DND-41 (cell line): ENCODE measurements at regions not wholly inside any gene's neighbourhood (a gene's known extent, or its start where the extent isn't known, plus 50 kb on each side); places are given as distances from the start of the nearest gene placed in this dataset.
A peak's percentile ranks its signal among the peaks of the same experiment; 100 is the strongest.

Experiments used
- ATAC-seq: fragments of 200-7000 bp; cut with Tn5 transposase; 3 replicates; pipeline ENCODE4 v1.9.1; 2021; ENCODE audit warnings: low read depth; ENCODE audit not compliant: insufficient read depth
- DNase-seq: peaks from one replicate; pipeline ENCODE4 v3.0.0-alpha.2; 2020
- H2AFZ ChIP-seq: 2 replicates; pipeline ENCODE4 v1.6.0; 2012; ENCODE audit warnings: low read depth, low read length
- H3K27ac ChIP-seq: 2 replicates; pipeline ENCODE4 v1.5.1; 2012; ENCODE audit warnings: low read length, inconsistent platforms
- H3K27me3 ChIP-seq: fragments of 200-600 bp; sonication (generic); 2 replicates; pipeline ENCODE4 v1.6.0; 2012; ENCODE audit warnings: low read length, mild to moderate bottlenecking, inconsistent platforms; ENCODE audit not compliant: insufficient read depth, poor library complexity
- H3K36me3 ChIP-seq: 2 replicates; pipeline ENCODE4 v1.5.1; 2012; ENCODE audit warnings: low read length, inconsistent platforms; ENCODE audit not compliant: insufficient read depth
- H3K4me1 ChIP-seq: 2 replicates; pipeline ENCODE4 v1.5.1; 2012; ENCODE audit warnings: mild to moderate bottlenecking, low read length; ENCODE audit not compliant: insufficient read depth
- H3K4me2 ChIP-seq: 2 replicates; pipeline ENCODE4 v1.6.0; 2012; ENCODE audit warnings: mild to moderate bottlenecking, moderate library complexity, low read length, inconsistent platforms; ENCODE audit not compliant: insufficient read depth
- H3K4me3 ChIP-seq, 2 experiments: fragments of 200-600 bp in 1 of 2; shearing (Covaris generic) in 1 of 2; 2 replicates each; pipeline ENCODE4 v1.5.1; 2012 to 2016; ENCODE audit warnings: inconsistent platforms in 2 of 2, low read length in 2 of 2, mild to moderate bottlenecking in 2 of 2, low read depth in 1 of 2, moderate library complexity in 1 of 2
- H3K79me2 ChIP-seq: 2 replicates; pipeline ENCODE4 v1.6.0; 2012; ENCODE audit warnings: low read length, inconsistent platforms; ENCODE audit not compliant: insufficient read depth
- H3K9ac ChIP-seq: 2 replicates; pipeline ENCODE4 v1.6.0; 2012; ENCODE audit warnings: low read depth, mild to moderate bottlenecking, inconsistent platforms, low read length, moderate library complexity
- H3K9me3 ChIP-seq: 2 replicates; pipeline ENCODE4 v1.5.1; 2012; ENCODE audit warnings: low read length, moderate library complexity, mild to moderate bottlenecking, inconsistent platforms; ENCODE audit not compliant: insufficient read depth, severe bottlenecking
- H4K20me1 ChIP-seq: 2 replicates; pipeline ENCODE4 v1.6.0; 2012; ENCODE audit warnings: low read length; ENCODE audit not compliant: insufficient read depth
- CTCF ChIP-seq: IDR thresholded peaks from 2 replicates; pipeline ENCODE4 v1.5.1; 2012; ENCODE audit warnings: borderline replicate concordance, low read length, moderate library complexity, mild to moderate bottlenecking; ENCODE audit not compliant: poor library complexity, severe bottlenecking; ENCODE audit errors: extremely low read depth
- EZH2 ChIP-seq: IDR thresholded peaks from 3 replicates; pipeline ENCODE4 v1.6.1; 2012; ENCODE audit warnings: borderline replicate concordance, low read depth, mild to moderate bottlenecking, moderate library complexity, low read length, inconsistent platforms; ENCODE audit not compliant: severe bottlenecking

GRCh38 chr9:79880626-79881025 lies 308.9 kb downstream of the TLE4 start:
- Histone ChIP-seq H2AFZ (peak overlapping the region; percentile 43; the same call in 1 of the 2 replicates), H4K20me1 (no peaks in the 10 kb centered on the region), H3K4me3 (no peak overlapping the region), H3K4me2 (peak overlapping the region; percentile 53; the same call in 1 of the 2 replicates), H3K36me3 (no peaks in the 10 kb centered on the region), H3K27ac (peak overlapping the region; percentile 91), H3K79me2 (no peaks in the 10 kb centered on the region), H3K9ac (no peak overlapping the region; the same call in 1 of the 2 replicates), H3K4me1 (peaks cover 75% of the 10 kb centered on the region), H3K9me3 (no peaks in the 10 kb centered on the region), H3K27me3 (no peaks in the 10 kb centered on the region)
- ATAC-seq (no peak), DNase-seq (no peak)
- TF ChIP-seq CTCF (no peak), EZH2 (no peak)

DNA sequence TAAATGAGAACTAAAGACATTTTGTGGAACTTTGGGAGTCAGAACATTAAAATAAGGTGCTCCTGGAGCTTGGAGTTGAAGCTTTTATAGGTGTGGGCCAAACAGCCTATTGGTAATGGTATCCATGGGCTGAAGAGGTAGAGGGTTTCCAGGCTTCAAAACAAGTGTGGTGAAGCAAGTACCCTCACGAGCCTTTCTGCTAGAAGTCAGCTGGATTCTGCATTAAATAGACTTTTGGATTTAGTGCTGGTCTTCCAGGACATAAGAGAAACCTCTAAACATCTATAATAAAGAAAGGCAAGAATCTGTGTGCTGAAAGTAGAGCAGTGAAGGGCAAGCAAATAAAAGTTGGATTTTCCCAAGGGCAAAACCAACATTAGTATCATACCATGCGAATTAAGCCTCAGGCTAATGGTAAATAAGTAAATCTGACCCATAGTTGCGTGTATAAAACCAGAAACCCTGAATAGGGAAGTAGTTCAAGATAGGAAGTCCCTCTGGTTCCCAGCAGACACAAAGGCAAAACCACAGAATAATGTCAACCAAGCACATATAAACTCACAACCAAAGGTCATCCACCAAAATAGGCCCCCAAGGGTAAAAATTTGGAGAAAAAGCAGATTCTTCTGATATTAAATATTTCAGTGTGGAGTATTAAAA lies 306.3 kb downstream of the TLE4 start:
- Histone ChIP-seq H3K9me3 (no peaks in the 10 kb centered on the region), H3K4me2 (no peak overlapping the region), H3K27ac (peak overlapping the region; percentile 36; the same call in 1 of the 2 replicates), H3K79me2 (no peaks in the 10 kb centered on the region), H3K4me1 (peaks cover 50% of the 10 kb centered on the region), H3K27me3 (no peaks in the 10 kb centered on the region), H3K4me3 (no peak overlapping the region), H3K9ac (no peak overlapping the region), H2AFZ (no peak overlapping the region; the same call in 1 of the 2 replicates), H4K20me1 (no peaks in the 10 kb centered on the region), H3K36me3 (no peaks in the 10 kb centered on the region)
- TF ChIP-seq EZH2 (no peak), CTCF (no peak)
- ATAC-seq (no peak), DNase-seq (no peak)

DNA sequence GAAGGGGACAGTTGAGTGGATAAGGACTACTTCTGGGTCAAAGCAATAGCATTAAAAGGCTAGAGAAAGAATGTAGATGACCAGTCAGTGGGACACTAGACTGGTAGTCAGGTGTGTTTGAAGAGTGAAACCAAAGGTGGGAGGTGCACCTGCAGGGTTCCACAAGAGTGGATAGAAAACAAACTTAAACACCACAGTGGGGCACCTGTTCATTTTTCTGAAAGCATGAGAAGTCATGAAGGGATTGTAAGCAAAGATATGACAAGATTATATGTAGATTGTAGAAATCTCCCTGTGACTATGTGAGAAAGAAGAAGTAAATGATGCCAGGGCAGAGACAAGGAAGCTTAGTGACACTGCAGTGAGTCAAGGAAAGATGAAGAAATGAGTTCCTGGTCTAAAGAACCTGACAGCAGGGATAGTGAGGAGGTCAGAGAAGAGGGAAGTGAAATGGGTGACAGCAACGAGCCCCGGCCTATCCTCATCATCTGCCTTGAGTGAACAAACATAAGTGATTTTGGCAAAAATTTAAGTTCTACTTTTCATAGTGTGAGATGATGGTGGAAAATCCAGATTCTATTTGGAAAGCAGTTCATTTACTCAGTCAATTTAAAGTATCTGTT lies 296.9 kb downstream of the TLE4 start:
- H3K27me3 ChIP-seq: no peaks in the 10 kb centered on the region
- no peak overlapping the region for H3K9ac ChIP-seq
- DNase-seq (no peak), ATAC-seq (no peak)
- no peak overlapping the region for H3K4me3 ChIP-seq
- no peak overlapping the region for H3K27ac ChIP-seq
- peaks cover 23% of the 10 kb centered on the region for H3K4me1 ChIP-seq
- H3K79me2 ChIP-seq: no peaks in the 10 kb centered on the region
- no peak for TF ChIP-seq EZH2
- TF ChIP-seq CTCF: no peak
- H2AFZ ChIP-seq: no peak overlapping the region
- H4K20me1 ChIP-seq: no peaks in the 10 kb centered on the region
- no peaks in the 10 kb centered on the region for H3K36me3 ChIP-seq
- no peak overlapping the region for H3K4me2 ChIP-seq
- no peaks in the 10 kb centered on the region for H3K9me3 ChIP-seq
